ENCODE measurements at regions not wholly inside any gene's neighbourhood (a gene's known extent, or its start where the extent isn't known, plus 50 kb on each side); places are given as distances from the start of the nearest gene placed in this dataset.

DNA sequence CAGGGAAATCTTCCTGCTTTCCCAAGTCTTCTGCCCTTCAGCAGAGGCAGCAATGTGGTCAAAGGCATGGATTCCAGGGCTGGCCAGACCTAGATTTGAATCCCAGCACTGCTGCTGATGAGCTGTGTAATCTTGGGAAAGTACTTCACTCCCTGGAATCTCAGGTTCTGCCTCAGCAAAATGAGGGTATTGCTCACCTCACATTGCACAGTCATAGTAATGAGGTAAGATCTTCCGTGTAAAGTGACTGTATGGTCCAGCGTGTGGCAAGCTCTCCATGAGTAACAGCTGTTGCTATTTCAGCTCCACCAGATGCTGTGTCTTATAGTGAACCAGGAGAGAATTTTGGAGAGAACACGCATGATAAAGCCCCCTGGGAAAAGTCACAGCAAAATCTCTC is 56.1 kb upstream of the F3 start:
- no peak for TF ChIP-seq CTCF (IDR thresholded peaks at IDR 0.05; ENCODE audit: low read depth, low read length)
- TF ChIP-seq MAX (IDR thresholded peaks at IDR 0.05; ENCODE audit: low read depth, low read length): no peak
- no peak for TF ChIP-seq POLR2A (IDR thresholded peaks at IDR 0.05; ENCODE audit: extremely low read depth, insufficient read length)
- TF ChIP-seq MYC (IDR thresholded peaks at IDR 0.05; ENCODE audit: low read depth, low read length): no peak

Measured in NB4 (cell line).